Vagina (tissue), 2 donors: ENCODE measurements at regions not wholly inside any gene's neighbourhood (a gene's known extent, or its start where the extent isn't known, plus 50 kb on each side); places are given as distances from the start of the nearest gene placed in this dataset.

Source experiments
- DNase-seq, 2 donors: peaks; one replicate each; pipeline ENCODE4 v3.0.0-alpha.2; 2017; ENCODE audit errors: extremely low spot score in 2 of 2
- H3K27ac ChIP-seq: fragments of 200-600 bp; sonication (generic); one replicate; pipeline ENCODE4 v1.5.1; 2019
- H3K27me3 ChIP-seq: fragments of 200-600 bp; sonication (generic); one replicate; pipeline ENCODE4 v1.5.1; 2019
- H3K36me3 ChIP-seq, 2 donors: fragments of 200-600 bp; sonication (generic); one replicate each; pipeline ENCODE4 v1.5.1; 2017 to 2019
- H3K4me1 ChIP-seq: fragments of 200-600 bp; sonication (generic); one replicate; pipeline ENCODE4 v1.5.1; 2019
- H3K4me3 ChIP-seq, 2 donors: fragments of 200-600 bp; sonication (generic); 1 replicate in 1 of 2; 2 replicates in 1 of 2; pipeline ENCODE4 v1.5.1; 2016 to 2019
- H3K9me3 ChIP-seq: fragments of 200-600 bp; sonication (generic); one replicate; pipeline ENCODE4 v1.5.1; 2019
- POLR2A ChIP-seq, 2 donors: fragments of 450-650 bp; IDR thresholded peaks; one replicate each; pipeline ENCODE4 v1.6.1; 2017; ENCODE audit warnings: antibody characterized with exemption in 2 of 2, mild to moderate bottlenecking in 2 of 2, moderate library complexity in 2 of 2
- POLR2AphosphoS5 ChIP-seq, 2 donors: sonication (generic); formaldehyde crosslinking; IDR thresholded peaks; one replicate each; pipeline ENCODE4 v1.9.0; 2017; ENCODE audit warnings: antibody characterized with exemption in 2 of 2, mild to moderate bottlenecking in 2 of 2, low read depth in 1 of 2; ENCODE audit not compliant: insufficient read depth in 1 of 2
- intact Hi-C: fragments of 100-400 bp; cut with DNase I; formaldehyde crosslinking; loops from one replicate; pipeline ENCODE4 v1.15.1; 2023
- TF ChIP-seq, protein P1 (sequence below), 3 experiments: fragments of 450-650 bp in 2 of 3; fragments of 200-600 bp in 1 of 3; sonication (generic) in 1 of 3; IDR thresholded peaks; one replicate each; pipeline ENCODE4 v1.5.1; 2017 to 2019; ENCODE audit warnings: antibody characterized with exemption in 3 of 3, mild to moderate bottlenecking in 2 of 3, moderate library complexity in 2 of 3

DNA sequence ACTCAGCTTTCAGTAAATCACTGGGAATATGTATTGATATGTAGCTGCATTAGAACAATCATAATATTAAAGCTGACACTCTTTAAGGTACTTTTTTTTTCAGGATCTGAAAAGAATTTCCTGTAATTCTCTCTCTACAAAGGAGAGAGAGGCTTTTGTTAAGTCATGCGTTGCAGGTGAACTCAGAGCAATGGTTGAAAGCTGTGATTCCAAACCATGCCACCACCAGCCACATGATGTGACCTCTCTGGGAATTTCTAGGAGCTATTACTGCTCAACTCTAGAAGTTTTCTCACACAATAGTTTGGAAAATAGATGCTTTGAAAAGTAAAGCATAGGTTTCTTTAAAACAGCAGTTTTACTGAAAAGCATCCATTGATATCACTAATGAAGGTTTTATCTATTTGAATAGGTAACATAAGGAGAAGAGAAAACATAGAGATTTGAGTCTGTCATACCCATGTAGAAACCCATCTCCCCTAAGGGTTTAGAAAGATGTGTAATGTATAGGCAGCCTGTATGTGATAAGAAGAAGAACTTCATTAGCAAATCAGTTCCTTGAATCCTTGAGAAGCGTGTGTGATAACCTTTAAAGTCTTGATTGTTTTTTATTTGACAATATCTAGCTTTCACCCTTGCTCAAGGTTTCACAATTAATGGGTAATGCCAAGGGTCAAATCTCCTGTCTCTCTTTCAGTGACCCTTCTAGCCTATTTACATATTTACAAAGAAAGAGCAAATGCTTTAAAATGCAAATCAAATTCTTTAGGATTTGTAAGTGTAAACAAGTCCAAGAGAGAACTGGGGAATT, 161.0 kb upstream of the ANKRD50 start:
- Histone ChIP-seq H3K9me3 (no peaks in the 10 kb centered on the region), H3K4me3 (no peak overlapping the region), H3K4me1 (no peaks in the 10 kb centered on the region), H3K27me3 (no peaks in the 10 kb centered on the region), H3K27ac (no peak overlapping the region), H3K36me3 (no peaks in the 10 kb centered on the region)
- intact Hi-C loops = no loop called here
- TF ChIP-seq POLR2A (IDR thresholded peaks at IDR 0.05) (no peak), POLR2AphosphoS5 (IDR thresholded peaks at IDR 0.05; ENCODE audit: insufficient read depth in 1 of 2, low read depth in 1 of 2) (no peak)
- TF ChIP-seq, protein P1, sequence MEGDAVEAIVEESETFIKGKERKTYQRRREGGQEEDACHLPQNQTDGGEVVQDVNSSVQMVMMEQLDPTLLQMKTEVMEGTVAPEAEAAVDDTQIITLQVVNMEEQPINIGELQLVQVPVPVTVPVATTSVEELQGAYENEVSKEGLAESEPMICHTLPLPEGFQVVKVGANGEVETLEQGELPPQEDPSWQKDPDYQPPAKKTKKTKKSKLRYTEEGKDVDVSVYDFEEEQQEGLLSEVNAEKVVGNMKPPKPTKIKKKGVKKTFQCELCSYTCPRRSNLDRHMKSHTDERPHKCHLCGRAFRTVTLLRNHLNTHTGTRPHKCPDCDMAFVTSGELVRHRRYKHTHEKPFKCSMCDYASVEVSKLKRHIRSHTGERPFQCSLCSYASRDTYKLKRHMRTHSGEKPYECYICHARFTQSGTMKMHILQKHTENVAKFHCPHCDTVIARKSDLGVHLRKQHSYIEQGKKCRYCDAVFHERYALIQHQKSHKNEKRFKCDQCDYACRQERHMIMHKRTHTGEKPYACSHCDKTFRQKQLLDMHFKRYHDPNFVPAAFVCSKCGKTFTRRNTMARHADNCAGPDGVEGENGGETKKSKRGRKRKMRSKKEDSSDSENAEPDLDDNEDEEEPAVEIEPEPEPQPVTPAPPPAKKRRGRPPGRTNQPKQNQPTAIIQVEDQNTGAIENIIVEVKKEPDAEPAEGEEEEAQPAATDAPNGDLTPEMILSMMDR (IDR thresholded peaks at IDR 0.05) = no peak
- DNase-seq = no peak

DNA sequence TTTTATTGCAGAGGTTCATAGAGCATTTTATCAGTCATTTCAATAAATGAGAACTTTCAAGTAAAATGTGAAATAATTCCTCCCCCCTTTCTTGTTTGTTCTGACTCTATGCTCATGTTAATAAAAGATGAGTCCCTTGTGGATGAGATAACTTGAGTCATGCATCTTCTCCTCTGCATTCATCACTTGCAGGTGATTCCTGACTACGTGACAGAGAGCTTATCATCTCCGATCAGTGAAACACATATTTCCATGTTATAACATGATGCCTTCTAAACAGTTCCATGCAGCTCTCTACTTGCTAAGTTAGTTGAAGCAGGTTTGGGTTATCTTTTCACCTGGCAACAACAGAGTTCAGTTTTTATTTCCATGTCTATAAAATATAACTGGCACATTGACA, 160.1 kb upstream of the ANKRD50 start:
- no peak overlapping the region for H3K27ac ChIP-seq
- H3K4me1 ChIP-seq = no peaks in the 10 kb centered on the region
- H3K27me3 ChIP-seq = no peaks in the 10 kb centered on the region
- TF ChIP-seq POLR2A (IDR thresholded peaks at IDR 0.05) (no peak), POLR2AphosphoS5 (IDR thresholded peaks at IDR 0.05; ENCODE audit: insufficient read depth in 1 of 2, low read depth in 1 of 2) (no peak)
- TF ChIP-seq, protein P1 (IDR thresholded peaks at IDR 0.05) = no peak
- no peak overlapping the region for H3K4me3 ChIP-seq
- H3K36me3 ChIP-seq = no peaks in the 10 kb centered on the region
- no peak for DNase-seq
- intact Hi-C loops = no loop called here
- no peaks in the 10 kb centered on the region for H3K9me3 ChIP-seq

DNA sequence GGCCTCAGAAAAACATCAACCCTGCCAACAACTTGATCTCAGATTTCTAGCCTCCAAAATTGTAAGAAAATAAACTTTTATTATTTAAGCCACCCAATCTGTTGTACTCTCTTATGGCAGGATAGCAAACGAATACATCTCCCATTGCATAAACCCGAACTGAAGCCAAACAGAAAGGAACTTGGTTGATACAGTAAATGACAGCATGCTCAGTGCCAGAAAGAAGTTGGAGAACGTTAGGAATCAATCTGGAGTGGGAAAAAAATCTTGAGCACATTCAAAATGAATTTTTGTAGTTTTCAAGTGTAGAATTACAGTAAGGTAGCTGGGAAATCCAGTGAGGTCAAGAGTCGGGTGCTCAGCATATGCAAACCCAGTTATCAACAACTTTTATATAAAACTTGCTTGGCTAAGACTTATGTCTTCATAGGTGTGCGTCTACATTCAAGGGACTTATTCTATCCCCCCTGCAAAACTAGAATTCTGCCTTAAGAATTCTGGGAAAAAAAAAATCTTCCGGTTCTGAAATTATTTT, 157.5 kb upstream of the ANKRD50 start:
- no peaks in the 10 kb centered on the region for H3K27me3 ChIP-seq
- TF ChIP-seq, protein P1 (IDR thresholded peaks at IDR 0.05) = no peak
- no peaks in the 10 kb centered on the region for H3K36me3 ChIP-seq
- no peak for DNase-seq
- no peak overlapping the region for H3K4me3 ChIP-seq
- H3K9me3 ChIP-seq = no peaks in the 10 kb centered on the region
- no peaks in the 10 kb centered on the region for H3K4me1 ChIP-seq
- intact Hi-C loops = no loop called here
- no peak overlapping the region for H3K27ac ChIP-seq

- Histone ChIP-seq H3K36me3 (no peaks in the 10 kb centered on the region), H3K4me3 (no peak overlapping the region), H3K27ac (no peak overlapping the region), H3K4me1 (no peaks in the 10 kb centered on the region), H3K9me3 (no peaks in the 10 kb centered on the region), H3K27me3 (no peaks in the 10 kb centered on the region)
- DNase-seq = no peak
- TF ChIP-seq POLR2AphosphoS5 (IDR thresholded peaks at IDR 0.05; ENCODE audit: insufficient read depth in 1 of 2, low read depth in 1 of 2) (no peak), POLR2A (IDR thresholded peaks at IDR 0.05) (no peak)
- TF ChIP-seq, protein P1 (IDR thresholded peaks at IDR 0.05) = no peak
- intact Hi-C loops = no loop called here
Measured at GRCh38 chr4:124868495-124868894, 156.0 kb upstream of the ANKRD50 start.

- DNase-seq = no peak
- TF ChIP-seq, protein P1 (IDR thresholded peaks at IDR 0.05) = no peak
- TF ChIP-seq POLR2AphosphoS5 (IDR thresholded peaks at IDR 0.05; ENCODE audit: insufficient read depth in 1 of 2, low read depth in 1 of 2) (no peak), POLR2A (IDR thresholded peaks at IDR 0.05) (no peak)
- Histone ChIP-seq H3K9me3 (no peaks in the 10 kb centered on the region), H3K4me3 (no peak overlapping the region), H3K27ac (no peak overlapping the region), H3K36me3 (no peaks in the 10 kb centered on the region), H3K27me3 (no peaks in the 10 kb centered on the region), H3K4me1 (no peaks in the 10 kb centered on the region)
- intact Hi-C loops = no loop called here
Measured at GRCh38 chr4:124867536-124867935, 155.0 kb upstream of the ANKRD50 start.
